Activated CD8-positive, alpha-beta T cell treated with anti-CD3 and anti-CD28 coated beads for 36 hours (primary cell): ENCODE measurements at regions not wholly inside any gene's neighbourhood (a gene's known extent, or its start where the extent isn't known, plus 50 kb on each side); places are given as distances from the start of the nearest gene placed in this dataset.

Experiments
- ATAC-seq: fragments of 200-7000 bp; cut with Tn5 transposase; one replicate; pipeline ENCODE4 v1.10.0; 2021; ENCODE audit warnings: mild to moderate bottlenecking, moderate library complexity
- CTCF ChIA-PET: fragments of 350-600 bp; sonication (Branson Sonifier 250); formaldehyde crosslinking; loops from one replicate; lab custom pipeline; 2021; ENCODE audit warnings: antibody characterized with exemption; lab: Charles Lee
- POLR2A ChIA-PET: fragments of 350-600 bp; sonication (Branson Sonifier 250); formaldehyde crosslinking; loops from one replicate; lab custom pipeline; 2021; ENCODE audit warnings: antibody characterized with exemption; lab: Charles Lee
- DNase-seq: peaks from one replicate; pipeline ENCODE4 v3.0.0-alpha.2; 2020
- H3K27ac Mint-ChIP-seq: one replicate; pipeline ENCODE4 v1.8.0; 2021; ENCODE audit warnings: mild to moderate bottlenecking, mixed read lengths
- H3K27me3 Mint-ChIP-seq: one replicate; pipeline ENCODE4 v1.8.0; 2021; ENCODE audit warnings: mixed read lengths
- H3K36me3 Mint-ChIP-seq: one replicate; pipeline ENCODE4 v1.8.0; 2021; ENCODE audit warnings: low read depth, mixed read lengths
- H3K4me1 Mint-ChIP-seq: one replicate; pipeline ENCODE4 v1.8.0; 2021; ENCODE audit warnings: low read depth, mixed read lengths
- H3K4me3 Mint-ChIP-seq: one replicate; pipeline ENCODE4 v1.8.0; 2021; ENCODE audit warnings: mild to moderate bottlenecking, moderate library complexity, mixed read lengths
- H3K9me3 Mint-ChIP-seq: one replicate; pipeline ENCODE4 v1.8.0; 2021; ENCODE audit warnings: mixed read lengths
- intact Hi-C: fragments of 100-400 bp; cut with micrococcal nuclease; formaldehyde crosslinking; loops from one replicate; pipeline ENCODE4 v1.10.0; 2022
- TF ChIP-seq, protein P1 (sequence below): fragments of 200-600 bp; IDR thresholded peaks from one replicate; pipeline ENCODE4 v1.8.0; 2022; ENCODE audit warnings: antibody characterized with exemption, mild to moderate bottlenecking

DNA sequence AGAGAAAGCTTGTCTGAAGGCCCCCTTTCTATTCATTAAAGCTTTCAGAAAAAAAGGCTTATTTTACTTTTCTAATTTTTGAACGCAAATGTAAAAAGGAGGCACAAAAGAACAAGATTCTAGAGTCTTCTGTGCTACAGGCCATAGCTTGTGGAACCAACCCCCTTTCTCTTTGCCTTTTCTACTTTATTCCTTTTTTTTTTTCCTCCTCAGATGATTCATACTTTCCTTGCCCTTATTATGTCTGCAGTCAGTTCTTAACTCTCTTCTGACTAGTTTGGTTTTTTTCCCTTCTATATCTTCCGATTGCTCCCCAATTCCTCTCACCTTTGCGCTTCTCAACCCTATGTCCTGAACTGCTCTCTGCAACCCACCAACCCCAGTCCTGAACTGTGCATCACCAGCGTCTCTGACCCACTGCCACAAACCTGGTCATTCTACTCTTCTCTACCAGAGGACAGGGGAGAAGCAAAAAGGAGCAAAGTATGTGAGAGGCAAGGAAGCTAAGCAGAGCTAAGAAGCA lies 56.9 kb upstream of the WIPF1 start:
- peak overlapping the region; percentile 2 for H3K27ac Mint-ChIP-seq
- H3K4me3 Mint-ChIP-seq: no peak overlapping the region
- ChIA-PET POLR2A (interaction anchor here (1.2 to 1.6 kb wide), 2 partner anchors 13 to 14 kb away, joined by 3 to 4 read pairs; no protein-coding TSS in a partner anchor), CTCF (no interaction called here)
- DNase-seq (no peak), ATAC-seq (no peak)
- H3K36me3 Mint-ChIP-seq: peaks cover 33% of the 10 kb centered on the region
- peaks cover 43% of the 10 kb centered on the region for H3K4me1 Mint-ChIP-seq
- no peaks in the 10 kb centered on the region for H3K27me3 Mint-ChIP-seq
- peaks cover 12% of the 10 kb centered on the region for H3K9me3 Mint-ChIP-seq
- intact Hi-C loops: no loop called here
- TF ChIP-seq, protein P1, sequence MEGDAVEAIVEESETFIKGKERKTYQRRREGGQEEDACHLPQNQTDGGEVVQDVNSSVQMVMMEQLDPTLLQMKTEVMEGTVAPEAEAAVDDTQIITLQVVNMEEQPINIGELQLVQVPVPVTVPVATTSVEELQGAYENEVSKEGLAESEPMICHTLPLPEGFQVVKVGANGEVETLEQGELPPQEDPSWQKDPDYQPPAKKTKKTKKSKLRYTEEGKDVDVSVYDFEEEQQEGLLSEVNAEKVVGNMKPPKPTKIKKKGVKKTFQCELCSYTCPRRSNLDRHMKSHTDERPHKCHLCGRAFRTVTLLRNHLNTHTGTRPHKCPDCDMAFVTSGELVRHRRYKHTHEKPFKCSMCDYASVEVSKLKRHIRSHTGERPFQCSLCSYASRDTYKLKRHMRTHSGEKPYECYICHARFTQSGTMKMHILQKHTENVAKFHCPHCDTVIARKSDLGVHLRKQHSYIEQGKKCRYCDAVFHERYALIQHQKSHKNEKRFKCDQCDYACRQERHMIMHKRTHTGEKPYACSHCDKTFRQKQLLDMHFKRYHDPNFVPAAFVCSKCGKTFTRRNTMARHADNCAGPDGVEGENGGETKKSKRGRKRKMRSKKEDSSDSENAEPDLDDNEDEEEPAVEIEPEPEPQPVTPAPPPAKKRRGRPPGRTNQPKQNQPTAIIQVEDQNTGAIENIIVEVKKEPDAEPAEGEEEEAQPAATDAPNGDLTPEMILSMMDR: no peak

DNA sequence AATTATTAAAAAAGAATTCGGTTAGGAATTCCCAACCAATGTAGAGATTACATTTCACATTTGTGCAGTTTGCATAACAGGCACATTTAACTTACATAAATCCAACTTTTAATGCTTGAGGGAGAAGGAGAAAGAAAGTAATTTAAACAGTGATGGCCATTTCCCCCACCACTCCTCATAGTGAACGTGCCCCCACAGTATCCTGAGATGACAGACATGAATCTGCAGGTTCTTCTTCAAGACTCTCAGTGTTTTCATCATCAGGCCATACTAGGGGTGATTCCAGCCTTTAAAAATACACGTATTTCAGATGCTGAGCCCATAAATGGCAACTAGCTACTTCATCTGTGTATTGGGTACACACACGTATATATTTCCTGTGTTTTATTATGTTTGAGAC lies 51.3 kb upstream of the WIPF1 start:
- intact Hi-C loops: no loop called here
- DNase-seq: no peak
- Mint-ChIP-seq H3K27me3 (no peaks in the 10 kb centered on the region), H3K27ac (no peak overlapping the region), H3K4me3 (no peak overlapping the region), H3K4me1 (peaks cover 22% of the 10 kb centered on the region), H3K9me3 (peaks cover 8% of the 10 kb centered on the region), H3K36me3 (peaks cover 23% of the 10 kb centered on the region)
- CTCF ChIA-PET: no interaction called here
- TF ChIP-seq, protein P1: no peak
- POLR2A ChIA-PET: interaction anchor here (3.3 kb wide), 1 partner anchor 19 kb away, joined by 12 read pairs; no protein-coding TSS in a partner anchor
- no peak for ATAC-seq
